NCI-H82 treated with DMSO at 0.1 percent for 48 hours (cell line): ENCODE measurements at regions not wholly inside any gene's neighbourhood (a gene's known extent, or its start where the extent isn't known, plus 50 kb on each side); places are given as distances from the start of the nearest gene placed in this dataset.

Experiments used
- DNase-seq: peaks from one replicate; lab custom pipeline; 2025; ENCODE audit not compliant: unreplicated experiment; lab: John Stamatoyannopoulos, UW

- DNase-seq = no peak
Measured at GRCh38 chr15:79373113-79373512, 59.0 kb upstream of the MINAR1 start.

GRCh38 chr15:79373728-79374127 lies 58.4 kb upstream of the MINAR1 start:
- no peak for DNase-seq

GRCh38 chr15:79376383-79376782 lies 55.8 kb upstream of the MINAR1 start:
- no peak for DNase-seq

- no peak for DNase-seq
Measured at GRCh38 chr15:79378394-79379109, 53.6 kb upstream of the MINAR1 start.

GRCh38 chr15:79380755-79381497 lies 51.2 kb upstream of the MINAR1 start:
- peak; percentile 36 for DNase-seq

GRCh38 chr15:79381593-79381992 lies 50.5 kb upstream of the MINAR1 start:
- DNase-seq = no peak
